ENCODE measurements at regions not wholly inside any gene's neighbourhood (a gene's known extent, or its start where the extent isn't known, plus 50 kb on each side); places are given as distances from the start of the nearest gene placed in this dataset.

DNA sequence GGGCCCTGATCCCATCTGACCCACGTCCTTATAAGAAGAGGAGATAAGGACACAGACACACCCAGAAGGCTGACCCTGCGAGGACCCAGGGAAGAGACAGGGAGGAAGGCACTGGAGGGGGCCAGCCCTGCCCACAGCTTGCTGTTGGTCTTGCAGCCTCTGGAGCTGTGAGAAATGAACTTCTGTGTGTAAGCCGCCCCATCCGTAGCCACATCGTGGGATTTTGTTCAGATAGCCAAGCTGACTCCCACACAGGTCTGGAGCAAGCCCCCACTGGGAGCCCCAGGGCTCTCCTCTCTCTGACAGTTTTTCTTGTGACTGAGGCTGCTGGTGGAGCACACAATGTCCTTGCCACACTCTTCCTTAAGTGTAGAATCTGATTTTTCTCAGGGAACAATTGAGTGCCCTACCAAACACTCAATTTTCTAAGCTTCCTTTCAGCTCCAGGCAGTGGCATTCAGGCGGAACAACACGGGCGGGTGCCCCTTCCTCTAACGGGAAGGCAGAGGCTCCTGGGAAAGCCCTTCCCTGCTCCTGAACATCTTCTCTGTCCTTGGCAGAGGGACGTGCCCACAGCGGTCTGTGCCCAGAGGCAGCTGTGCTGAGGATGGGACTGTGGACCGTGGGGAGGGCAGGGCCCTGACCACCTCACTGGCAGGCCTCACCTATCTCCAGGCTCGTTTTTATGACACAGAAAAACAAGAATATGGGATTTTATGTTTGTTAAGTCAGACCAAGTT, 160.6 kb upstream of the SHH start:
- Histone ChIP-seq H3K9ac (ENCODE audit: low read depth in 1 of 2, low read length in 2 of 2) (no peak overlapping the region), H3K27me3 (ENCODE audit: control insufficient read depth in 4 of 4, insufficient read depth in 4 of 4, low read length in 3 of 4) (peaks cover 0 to 2% (median 0%) of the 10 kb centered on the region in 4 donors), H3K4me3 (ENCODE audit: low read depth in 1 of 3, low read length in 3 of 3) (no peak overlapping the region), H3K9me3 (ENCODE audit: control insufficient read depth in 4 of 4, low read length in 3 of 4) (no peaks in the 10 kb centered on the region), H3K27ac (ENCODE audit: low read depth in 1 of 2, low read length in 2 of 2) (no peak overlapping the region), H3K4me1 (ENCODE audit: control insufficient read depth in 4 of 4, insufficient read depth in 4 of 4, low read length in 3 of 4) (no peaks in the 10 kb centered on the region), H3K36me3 (ENCODE audit: control insufficient read depth in 4 of 4, insufficient read depth in 3 of 4, low read depth in 1 of 4, low read length in 3 of 4) (no peaks in the 10 kb centered on the region)
- DNase-seq (ENCODE audit: low spot score): no peak
- WGBS: 80% methylated on average over 13 of the region's 13 CpGs
- TF ChIP-seq SP1 (IDR thresholded peaks at IDR 0.05) (no peak), HNF4A (conservative IDR thresholded peaks at IDR 0.05) (no peak), FOXA1 (IDR thresholded peaks at IDR 0.05) (no peak), RAD21 (IDR thresholded peaks at IDR 0.05) (no peak), HNF4G (IDR thresholded peaks at IDR 0.05) (no peak), GABPA (IDR thresholded peaks at IDR 0.05 in 1 of 2, conservative IDR thresholded peaks at IDR 0.05 in 1 of 2) (no peak)
- TF ChIP-seq, protein P1, sequence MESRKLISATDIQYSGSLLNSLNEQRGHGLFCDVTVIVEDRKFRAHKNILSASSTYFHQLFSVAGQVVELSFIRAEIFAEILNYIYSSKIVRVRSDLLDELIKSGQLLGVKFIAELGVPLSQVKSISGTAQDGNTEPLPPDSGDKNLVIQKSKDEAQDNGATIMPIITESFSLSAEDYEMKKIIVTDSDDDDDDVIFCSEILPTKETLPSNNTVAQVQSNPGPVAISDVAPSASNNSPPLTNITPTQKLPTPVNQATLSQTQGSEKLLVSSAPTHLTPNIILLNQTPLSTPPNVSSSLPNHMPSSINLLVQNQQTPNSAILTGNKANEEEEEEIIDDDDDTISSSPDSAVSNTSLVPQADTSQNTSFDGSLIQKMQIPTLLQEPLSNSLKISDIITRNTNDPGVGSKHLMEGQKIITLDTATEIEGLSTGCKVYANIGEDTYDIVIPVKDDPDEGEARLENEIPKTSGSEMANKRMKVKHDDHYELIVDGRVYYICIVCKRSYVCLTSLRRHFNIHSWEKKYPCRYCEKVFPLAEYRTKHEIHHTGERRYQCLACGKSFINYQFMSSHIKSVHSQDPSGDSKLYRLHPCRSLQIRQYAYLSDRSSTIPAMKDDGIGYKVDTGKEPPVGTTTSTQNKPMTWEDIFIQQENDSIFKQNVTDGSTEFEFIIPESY (IDR thresholded peaks at IDR 0.05): no peak

DNA sequence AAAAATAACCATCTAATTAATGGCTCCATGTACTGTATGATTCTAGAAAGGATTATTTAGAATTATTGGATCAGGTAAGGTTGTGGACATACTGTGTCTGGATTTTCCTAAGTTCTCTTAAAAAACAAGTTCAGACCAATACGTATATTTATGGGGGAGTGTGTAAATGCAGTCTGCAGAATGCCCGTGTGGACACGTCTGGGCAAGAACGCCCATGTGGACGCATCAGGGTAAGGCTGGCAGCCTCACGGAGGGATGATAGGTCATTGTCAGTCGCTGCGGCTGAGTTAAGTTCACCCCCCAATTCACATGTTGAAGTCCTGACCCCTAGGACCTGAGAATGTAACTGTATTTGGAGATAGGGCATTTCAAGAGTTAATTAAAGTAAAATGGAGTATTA, 160.0 kb upstream of the SHH start:
- no peak overlapping the region for H3K9ac ChIP-seq (ENCODE audit: low read depth in 1 of 2, low read length in 2 of 2)
- H3K36me3 ChIP-seq (ENCODE audit: control insufficient read depth in 4 of 4, insufficient read depth in 3 of 4, low read depth in 1 of 4, low read length in 3 of 4): no peaks in the 10 kb centered on the region
- TF ChIP-seq JUND (IDR thresholded peaks at IDR 0.05) (no peak), GABPA (IDR thresholded peaks at IDR 0.05 in 1 of 2, conservative IDR thresholded peaks at IDR 0.05 in 1 of 2) (no peak), FOXA2 (IDR thresholded peaks at IDR 0.05) (no peak), SP1 (IDR thresholded peaks at IDR 0.05) (no peak), NR2F2 (IDR thresholded peaks at IDR 0.05) (no peak), TAF1 (conservative IDR thresholded peaks at IDR 0.05) (no peak), HNF4G (IDR thresholded peaks at IDR 0.05) (no peak), FOXA1 (IDR thresholded peaks at IDR 0.05) (no peak), EGR1 (IDR thresholded peaks at IDR 0.05; ENCODE audit: low read depth in 2 of 2) (no peak), HNF4A (conservative IDR thresholded peaks at IDR 0.05) (no peak)
- TF ChIP-seq, protein P1 (IDR thresholded peaks at IDR 0.05): no peak
- TF ChIP-seq, protein P2, sequence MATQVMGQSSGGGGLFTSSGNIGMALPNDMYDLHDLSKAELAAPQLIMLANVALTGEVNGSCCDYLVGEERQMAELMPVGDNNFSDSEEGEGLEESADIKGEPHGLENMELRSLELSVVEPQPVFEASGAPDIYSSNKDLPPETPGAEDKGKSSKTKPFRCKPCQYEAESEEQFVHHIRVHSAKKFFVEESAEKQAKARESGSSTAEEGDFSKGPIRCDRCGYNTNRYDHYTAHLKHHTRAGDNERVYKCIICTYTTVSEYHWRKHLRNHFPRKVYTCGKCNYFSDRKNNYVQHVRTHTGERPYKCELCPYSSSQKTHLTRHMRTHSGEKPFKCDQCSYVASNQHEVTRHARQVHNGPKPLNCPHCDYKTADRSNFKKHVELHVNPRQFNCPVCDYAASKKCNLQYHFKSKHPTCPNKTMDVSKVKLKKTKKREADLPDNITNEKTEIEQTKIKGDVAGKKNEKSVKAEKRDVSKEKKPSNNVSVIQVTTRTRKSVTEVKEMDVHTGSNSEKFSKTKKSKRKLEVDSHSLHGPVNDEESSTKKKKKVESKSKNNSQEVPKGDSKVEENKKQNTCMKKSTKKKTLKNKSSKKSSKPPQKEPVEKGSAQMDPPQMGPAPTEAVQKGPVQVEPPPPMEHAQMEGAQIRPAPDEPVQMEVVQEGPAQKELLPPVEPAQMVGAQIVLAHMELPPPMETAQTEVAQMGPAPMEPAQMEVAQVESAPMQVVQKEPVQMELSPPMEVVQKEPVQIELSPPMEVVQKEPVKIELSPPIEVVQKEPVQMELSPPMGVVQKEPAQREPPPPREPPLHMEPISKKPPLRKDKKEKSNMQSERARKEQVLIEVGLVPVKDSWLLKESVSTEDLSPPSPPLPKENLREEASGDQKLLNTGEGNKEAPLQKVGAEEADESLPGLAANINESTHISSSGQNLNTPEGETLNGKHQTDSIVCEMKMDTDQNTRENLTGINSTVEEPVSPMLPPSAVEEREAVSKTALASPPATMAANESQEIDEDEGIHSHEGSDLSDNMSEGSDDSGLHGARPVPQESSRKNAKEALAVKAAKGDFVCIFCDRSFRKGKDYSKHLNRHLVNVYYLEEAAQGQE (IDR thresholded peaks at IDR 0.05): no peak
- TF ChIP-seq, protein P3, sequence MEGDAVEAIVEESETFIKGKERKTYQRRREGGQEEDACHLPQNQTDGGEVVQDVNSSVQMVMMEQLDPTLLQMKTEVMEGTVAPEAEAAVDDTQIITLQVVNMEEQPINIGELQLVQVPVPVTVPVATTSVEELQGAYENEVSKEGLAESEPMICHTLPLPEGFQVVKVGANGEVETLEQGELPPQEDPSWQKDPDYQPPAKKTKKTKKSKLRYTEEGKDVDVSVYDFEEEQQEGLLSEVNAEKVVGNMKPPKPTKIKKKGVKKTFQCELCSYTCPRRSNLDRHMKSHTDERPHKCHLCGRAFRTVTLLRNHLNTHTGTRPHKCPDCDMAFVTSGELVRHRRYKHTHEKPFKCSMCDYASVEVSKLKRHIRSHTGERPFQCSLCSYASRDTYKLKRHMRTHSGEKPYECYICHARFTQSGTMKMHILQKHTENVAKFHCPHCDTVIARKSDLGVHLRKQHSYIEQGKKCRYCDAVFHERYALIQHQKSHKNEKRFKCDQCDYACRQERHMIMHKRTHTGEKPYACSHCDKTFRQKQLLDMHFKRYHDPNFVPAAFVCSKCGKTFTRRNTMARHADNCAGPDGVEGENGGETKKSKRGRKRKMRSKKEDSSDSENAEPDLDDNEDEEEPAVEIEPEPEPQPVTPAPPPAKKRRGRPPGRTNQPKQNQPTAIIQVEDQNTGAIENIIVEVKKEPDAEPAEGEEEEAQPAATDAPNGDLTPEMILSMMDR (IDR thresholded peaks at IDR 0.05; ENCODE audit: low read depth, low read length, missing input control): no peak
- TF ChIP-seq, protein P4, sequence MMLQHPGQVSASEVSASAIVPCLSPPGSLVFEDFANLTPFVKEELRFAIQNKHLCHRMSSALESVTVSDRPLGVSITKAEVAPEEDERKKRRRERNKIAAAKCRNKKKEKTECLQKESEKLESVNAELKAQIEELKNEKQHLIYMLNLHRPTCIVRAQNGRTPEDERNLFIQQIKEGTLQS (IDR thresholded peaks at IDR 0.05): no peak
- TF ChIP-seq, protein P5, sequence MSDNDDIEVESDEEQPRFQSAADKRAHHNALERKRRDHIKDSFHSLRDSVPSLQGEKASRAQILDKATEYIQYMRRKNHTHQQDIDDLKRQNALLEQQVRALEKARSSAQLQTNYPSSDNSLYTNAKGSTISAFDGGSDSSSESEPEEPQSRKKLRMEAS (IDR thresholded peaks at IDR 0.05): no peak
- H3K4me3 ChIP-seq (ENCODE audit: low read depth in 1 of 3, low read length in 3 of 3): no peak overlapping the region
- no peak overlapping the region for H3K27ac ChIP-seq (ENCODE audit: low read depth in 1 of 2, low read length in 2 of 2)
- no peaks in the 10 kb centered on the region for H3K9me3 ChIP-seq (ENCODE audit: control insufficient read depth in 4 of 4, low read length in 3 of 4)
- H3K4me1 ChIP-seq (ENCODE audit: control insufficient read depth in 4 of 4, insufficient read depth in 4 of 4, low read length in 3 of 4): no peaks in the 10 kb centered on the region
- 84% methylated on average over 8 of the region's 8 CpGs for WGBS
- peaks cover 0 to 2% (median 0%) of the 10 kb centered on the region in 4 donors for H3K27me3 ChIP-seq (ENCODE audit: control insufficient read depth in 4 of 4, insufficient read depth in 4 of 4, low read length in 3 of 4)
- no peak for DNase-seq (ENCODE audit: low spot score)
